Endodermal cell (in vitro differentiated cells): ENCODE measurements at regions not wholly inside any gene's neighbourhood (a gene's known extent, or its start where the extent isn't known, plus 50 kb on each side); places are given as distances from the start of the nearest gene placed in this dataset.
"Not testable (repeated sequence)": the region's sequence is repeated elsewhere in the genome, so short reads cannot be mapped to it uniquely, and the experiment has no call there.

Source experiments
- DNase-seq: peaks from one replicate; pipeline ENCODE4 v3.0.0-alpha.2; 2017
- H3K27ac ChIP-seq: 2 replicates; pipeline ENCODE4 v1.5.1; 2013; ENCODE audit warnings: mild to moderate bottlenecking, low read depth, low read length, moderate library complexity
- H3K27me3 ChIP-seq: 2 replicates; pipeline ENCODE4 v1.6.1; 2013; ENCODE audit warnings: mild to moderate bottlenecking, low read length, moderate library complexity; ENCODE audit not compliant: insufficient read depth, control insufficient read depth, poor library complexity, severe bottlenecking
- H3K36me3 ChIP-seq: 2 replicates; pipeline ENCODE4 v1.7.0; 2013; ENCODE audit warnings: mild to moderate bottlenecking, low read length, moderate library complexity; ENCODE audit not compliant: control insufficient read depth, insufficient read depth
- H3K4me1 ChIP-seq: one replicate; pipeline ENCODE4 v1.7.0; 2013; ENCODE audit warnings: low read length; ENCODE audit not compliant: control insufficient read depth, insufficient read depth
- H3K4me3 ChIP-seq: 2 replicates; pipeline ENCODE4 v1.5.1; 2013; ENCODE audit warnings: mild to moderate bottlenecking, low read length, moderate library complexity
- H3K9ac ChIP-seq: 2 replicates; pipeline ENCODE4 v1.6.1; 2013; ENCODE audit warnings: mild to moderate bottlenecking, low read length, moderate library complexity; ENCODE audit not compliant: poor library complexity, severe bottlenecking; ENCODE audit errors: extremely low read depth
- H3K9me3 ChIP-seq: 2 replicates; pipeline ENCODE4 v1.6.1; 2013; ENCODE audit warnings: mild to moderate bottlenecking, low read length, moderate library complexity; ENCODE audit not compliant: control insufficient read depth
- H3K27ac Mint-ChIP-seq: 2 replicates; pipeline ENCODE4 v1.8.0; 2020; ENCODE audit warnings: mixed read lengths
- H3K27me3 Mint-ChIP-seq: 2 replicates; pipeline ENCODE4 v1.8.0; 2021; ENCODE audit warnings: mild to moderate bottlenecking, mixed read lengths; ENCODE audit not compliant: insufficient read depth
- H3K36me3 Mint-ChIP-seq: 2 replicates; pipeline ENCODE4 v1.8.0; 2020; ENCODE audit warnings: low read depth, mixed read lengths
- H3K4me1 Mint-ChIP-seq: 2 replicates; pipeline ENCODE4 v1.8.0; 2020; ENCODE audit warnings: mixed read lengths
- H3K4me3 Mint-ChIP-seq: 2 replicates; pipeline ENCODE4 v1.8.0; 2020; ENCODE audit warnings: mild to moderate bottlenecking, moderate library complexity, mixed read lengths
- H3K9me3 Mint-ChIP-seq: 2 replicates; pipeline ENCODE4 v1.8.0; 2020; ENCODE audit warnings: mild to moderate bottlenecking, mixed read lengths
- WGBS, 2 experiments: methylation state at CpG; one replicate each; pipeline versions ENCODE4 v1.1.5 to v1.1.7; 2013; ENCODE audit warnings: missing lambda C conversion rate in 2 of 2, mixed read lengths in 1 of 2; ENCODE audit not compliant: insufficient coverage in 1 of 2, insufficient read length in 1 of 2; 5-methylcytosine and 5-hydroxymethylcytosine counted together
- TF ChIP-seq, protein P1 (sequence below): fragments of 200-600 bp; sonication (generic); conservative IDR thresholded peaks from 2 replicates; pipeline ENCODE4 v1.5.0; 2021; ENCODE audit warnings: antibody characterized with exemption, mild to moderate bottlenecking

- Mint-ChIP-seq H3K4me3 (no peak overlapping the region), H3K36me3 (no peaks in the 10 kb centered on the region), H3K9me3 (no peaks in the 10 kb centered on the region), H3K27ac (no peak overlapping the region), H3K4me1 (no peaks in the 10 kb centered on the region), H3K27me3 (no peaks in the 10 kb centered on the region)
- 89 to 94% methylated on average over 7 to 9 of the region's 9 CpGs for WGBS, 2 experiments
- Histone ChIP-seq H3K4me3 (no peak overlapping the region), H3K9ac (no peak overlapping the region), H3K9me3 (no peaks in the 10 kb centered on the region), H3K27me3 (no peaks in the 10 kb centered on the region), H3K4me1 (no peaks in the 10 kb centered on the region), H3K27ac (no peak overlapping the region), H3K36me3 (no peaks in the 10 kb centered on the region)
- TF ChIP-seq, protein P1, sequence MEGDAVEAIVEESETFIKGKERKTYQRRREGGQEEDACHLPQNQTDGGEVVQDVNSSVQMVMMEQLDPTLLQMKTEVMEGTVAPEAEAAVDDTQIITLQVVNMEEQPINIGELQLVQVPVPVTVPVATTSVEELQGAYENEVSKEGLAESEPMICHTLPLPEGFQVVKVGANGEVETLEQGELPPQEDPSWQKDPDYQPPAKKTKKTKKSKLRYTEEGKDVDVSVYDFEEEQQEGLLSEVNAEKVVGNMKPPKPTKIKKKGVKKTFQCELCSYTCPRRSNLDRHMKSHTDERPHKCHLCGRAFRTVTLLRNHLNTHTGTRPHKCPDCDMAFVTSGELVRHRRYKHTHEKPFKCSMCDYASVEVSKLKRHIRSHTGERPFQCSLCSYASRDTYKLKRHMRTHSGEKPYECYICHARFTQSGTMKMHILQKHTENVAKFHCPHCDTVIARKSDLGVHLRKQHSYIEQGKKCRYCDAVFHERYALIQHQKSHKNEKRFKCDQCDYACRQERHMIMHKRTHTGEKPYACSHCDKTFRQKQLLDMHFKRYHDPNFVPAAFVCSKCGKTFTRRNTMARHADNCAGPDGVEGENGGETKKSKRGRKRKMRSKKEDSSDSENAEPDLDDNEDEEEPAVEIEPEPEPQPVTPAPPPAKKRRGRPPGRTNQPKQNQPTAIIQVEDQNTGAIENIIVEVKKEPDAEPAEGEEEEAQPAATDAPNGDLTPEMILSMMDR = no peak
- no peak for DNase-seq
Measured at GRCh38 chr7:65453341-65454030, 79.8 kb downstream of the ZNF92 start.

DNA sequence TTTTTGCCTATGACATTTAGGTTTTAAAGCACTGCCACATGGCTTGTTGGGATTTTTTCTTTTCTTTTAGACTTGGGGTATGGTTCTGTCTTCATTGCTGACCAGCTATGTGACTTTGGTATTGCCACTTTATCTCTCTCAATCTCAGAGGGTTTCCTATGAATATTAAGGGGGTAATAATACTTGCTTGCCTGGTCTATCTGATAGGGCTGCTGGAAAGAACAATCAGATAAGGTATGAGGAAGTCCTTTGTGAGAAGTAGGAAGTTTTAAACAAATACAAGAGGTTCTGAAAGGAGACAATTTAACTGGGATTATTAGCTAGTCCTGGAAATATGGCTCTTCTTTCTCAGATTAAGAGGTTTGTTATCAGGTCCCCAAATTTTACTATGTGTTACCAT, 80.8 kb downstream of the ZNF92 start:
- no peaks in the 10 kb centered on the region for H3K9me3 Mint-ChIP-seq

DNA sequence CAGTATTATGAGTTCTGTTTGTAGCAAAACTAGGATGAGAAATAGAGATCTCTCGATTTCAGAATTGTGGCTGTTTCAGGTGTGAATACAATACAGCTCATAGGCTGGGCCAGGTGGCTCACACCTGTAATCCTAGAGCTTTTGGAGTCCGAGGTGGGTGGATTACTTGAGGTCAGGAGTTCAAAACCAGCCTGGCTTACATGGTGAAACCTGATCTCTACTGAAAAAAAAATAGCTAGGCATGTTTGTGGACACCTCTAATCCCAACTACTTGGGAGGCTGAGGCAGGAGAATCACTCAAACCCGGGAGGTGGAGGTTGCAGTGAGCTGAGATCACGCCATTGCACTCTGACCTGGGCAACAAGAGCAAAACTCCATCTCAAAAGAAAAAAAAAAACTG, 81.4 kb downstream of the ZNF92 start:
- not testable (repeated sequence) for H3K9ac ChIP-seq, H3K4me1 ChIP-seq, H3K9me3 ChIP-seq, H3K27me3 Mint-ChIP-seq, H3K36me3 Mint-ChIP-seq, H3K36me3 ChIP-seq, H3K4me3 Mint-ChIP-seq, H3K9me3 Mint-ChIP-seq, H3K27me3 ChIP-seq, H3K27ac ChIP-seq, H3K4me1 Mint-ChIP-seq, H3K4me3 ChIP-seq, H3K27ac Mint-ChIP-seq, DNase-seq
- WGBS, 2 experiments = 75 to 83% methylated on average over 1 to 4 of the region's 4 CpGs

More for the DNA sequence above, 80.8 kb downstream of the ZNF92 start:
- Histone ChIP-seq H3K27ac (no peak overlapping the region), H3K4me1 (no peaks in the 10 kb centered on the region), H3K27me3 (no peaks in the 10 kb centered on the region), H3K9ac (no peak overlapping the region), H3K9me3 (no peaks in the 10 kb centered on the region), H3K36me3 (no peaks in the 10 kb centered on the region), H3K4me3 (no peak overlapping the region)
- Mint-ChIP-seq H3K4me1 (no peaks in the 10 kb centered on the region), H3K27me3 (no peaks in the 10 kb centered on the region), H3K4me3 (no peak overlapping the region), H3K36me3 (no peaks in the 10 kb centered on the region), H3K27ac (no peak overlapping the region)
- DNase-seq = no peak
- TF ChIP-seq, protein P1 = no peak

GRCh38 chr7:65457705-65458104, 84.0 kb downstream of the ZNF92 start:
- Histone ChIP-seq H3K4me3 (no peak overlapping the region), H3K36me3 (no peaks in the 10 kb centered on the region), H3K9ac (no peak overlapping the region), H3K27me3 (no peaks in the 10 kb centered on the region), H3K9me3 (no peaks in the 10 kb centered on the region), H3K27ac (no peak overlapping the region), H3K4me1 (no peaks in the 10 kb centered on the region)
- Mint-ChIP-seq H3K4me1 (no peaks in the 10 kb centered on the region), H3K9me3 (no peaks in the 10 kb centered on the region), H3K27me3 (no peaks in the 10 kb centered on the region), H3K36me3 (no peaks in the 10 kb centered on the region), H3K4me3 (no peak overlapping the region), H3K27ac (no peak overlapping the region)
- WGBS, 2 experiments = 86 to 88% methylated on average over 3 to 5 of the region's 5 CpGs
- TF ChIP-seq, protein P1 = no peak
- no peak for DNase-seq
